B cell (primary cell): ENCODE measurements at regions not wholly inside any gene's neighbourhood (a gene's known extent, or its start where the extent isn't known, plus 50 kb on each side); places are given as distances from the start of the nearest gene placed in this dataset.

Source experiments
- EZH2 ChIP-seq: IDR thresholded peaks from 2 replicates; pipeline ENCODE4 v1.6.1; 2012; ENCODE audit warnings: borderline replicate concordance, low read depth, mild to moderate bottlenecking, moderate library complexity, low read length; ENCODE audit not compliant: insufficient read depth, poor library complexity, severe bottlenecking
- TF ChIP-seq, protein P1 (sequence below): fragments of 200-600 bp; IDR thresholded peaks from one replicate; pipeline ENCODE4 v1.8.0; 2022; ENCODE audit warnings: antibody characterized with exemption, mild to moderate bottlenecking

- TF ChIP-seq, protein P1, sequence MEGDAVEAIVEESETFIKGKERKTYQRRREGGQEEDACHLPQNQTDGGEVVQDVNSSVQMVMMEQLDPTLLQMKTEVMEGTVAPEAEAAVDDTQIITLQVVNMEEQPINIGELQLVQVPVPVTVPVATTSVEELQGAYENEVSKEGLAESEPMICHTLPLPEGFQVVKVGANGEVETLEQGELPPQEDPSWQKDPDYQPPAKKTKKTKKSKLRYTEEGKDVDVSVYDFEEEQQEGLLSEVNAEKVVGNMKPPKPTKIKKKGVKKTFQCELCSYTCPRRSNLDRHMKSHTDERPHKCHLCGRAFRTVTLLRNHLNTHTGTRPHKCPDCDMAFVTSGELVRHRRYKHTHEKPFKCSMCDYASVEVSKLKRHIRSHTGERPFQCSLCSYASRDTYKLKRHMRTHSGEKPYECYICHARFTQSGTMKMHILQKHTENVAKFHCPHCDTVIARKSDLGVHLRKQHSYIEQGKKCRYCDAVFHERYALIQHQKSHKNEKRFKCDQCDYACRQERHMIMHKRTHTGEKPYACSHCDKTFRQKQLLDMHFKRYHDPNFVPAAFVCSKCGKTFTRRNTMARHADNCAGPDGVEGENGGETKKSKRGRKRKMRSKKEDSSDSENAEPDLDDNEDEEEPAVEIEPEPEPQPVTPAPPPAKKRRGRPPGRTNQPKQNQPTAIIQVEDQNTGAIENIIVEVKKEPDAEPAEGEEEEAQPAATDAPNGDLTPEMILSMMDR = no peak
- no peak for TF ChIP-seq EZH2
Observed at GRCh38 chr14:71212093-71212492, 304.8 kb downstream of the PCNX1 start.
